ENCODE measurements at regions not wholly inside any gene's neighbourhood (a gene's known extent, or its start where the extent isn't known, plus 50 kb on each side); places are given as distances from the start of the nearest gene placed in this dataset.
"Not testable (repeated sequence)": the region's sequence is repeated elsewhere in the genome, so short reads cannot be mapped to it uniquely, and the experiment has no call there.

DNA sequence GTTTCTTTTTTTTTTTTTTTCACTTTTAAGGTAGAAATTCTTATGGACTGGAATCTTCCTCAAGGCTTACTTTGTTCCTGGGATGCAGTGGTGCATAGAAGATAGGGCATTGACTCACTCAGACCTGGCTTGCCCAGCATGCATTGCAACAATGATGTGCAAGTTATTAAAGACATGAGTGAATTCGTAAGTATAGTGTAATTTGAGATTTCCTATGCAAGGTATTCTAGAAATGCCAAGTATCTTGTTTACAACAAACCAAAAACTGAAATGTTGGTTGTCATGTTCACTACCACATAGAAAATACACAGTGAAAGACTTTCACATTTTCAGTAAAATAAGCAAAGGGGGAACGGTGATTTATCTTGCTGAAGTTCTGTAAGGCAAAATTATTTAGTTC is 56.5 kb upstream of the FNDC3B start:
- DNase-seq = no peak

DNA sequence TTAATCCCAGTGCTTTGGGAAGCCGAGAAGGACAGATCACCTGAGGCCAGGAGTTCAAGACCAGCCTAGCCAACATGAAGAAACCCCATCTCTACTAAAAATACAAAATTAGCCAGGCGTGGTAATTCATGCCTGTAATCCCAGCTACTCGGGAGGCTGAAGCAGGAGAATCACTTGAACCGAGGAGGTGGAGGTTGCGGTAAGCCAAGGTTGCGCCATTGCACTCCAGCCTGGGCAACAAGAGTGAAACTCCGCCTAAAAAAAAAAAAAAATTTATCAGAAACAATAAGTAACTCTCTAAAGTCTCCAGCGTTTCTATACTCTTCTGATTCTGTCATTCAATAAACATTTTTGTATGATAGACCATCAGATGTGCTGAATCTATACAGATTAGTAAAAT is 55.7 kb upstream of the FNDC3B start:
- DNase-seq = not testable (repeated sequence)

DNA sequence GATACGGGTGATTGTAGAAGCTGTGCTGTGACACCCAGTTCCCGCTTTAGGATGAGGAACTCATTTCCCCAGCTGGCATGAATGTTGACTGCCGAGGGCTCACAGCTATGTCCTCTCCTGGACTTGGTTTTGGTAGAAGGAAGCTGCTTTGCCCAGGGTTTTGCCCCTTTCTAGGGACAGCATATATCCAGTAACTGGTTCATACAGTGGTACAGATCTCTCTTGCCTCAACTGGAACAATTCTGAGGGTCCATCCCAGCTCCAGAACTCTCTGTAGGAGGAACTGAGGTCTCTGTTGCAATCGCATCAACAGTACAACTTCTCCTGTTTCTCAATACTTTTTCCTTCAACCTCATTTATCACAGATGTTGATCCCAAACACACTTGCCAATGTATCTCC is 54.5 kb upstream of the FNDC3B start:
- no peak for DNase-seq

DNA sequence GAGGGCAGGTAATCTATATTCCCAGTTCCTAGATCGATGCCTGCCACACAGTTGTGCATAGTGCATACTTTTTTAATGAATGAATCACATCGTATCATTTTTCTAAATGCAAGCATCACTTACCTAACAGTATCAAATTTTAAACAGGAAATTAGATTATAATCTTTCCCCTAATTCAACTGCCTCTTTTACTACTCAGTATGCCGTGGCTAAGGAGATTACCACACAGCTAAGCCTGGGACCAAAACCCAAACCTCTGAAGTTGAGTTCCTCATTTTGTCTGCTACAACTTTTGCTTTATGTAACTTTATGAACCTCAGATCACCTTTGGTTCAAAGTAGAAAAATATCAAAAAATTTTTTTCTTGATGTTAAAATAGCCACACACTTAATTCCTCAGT is 53.2 kb upstream of the FNDC3B start:
- no peak for DNase-seq

DNA sequence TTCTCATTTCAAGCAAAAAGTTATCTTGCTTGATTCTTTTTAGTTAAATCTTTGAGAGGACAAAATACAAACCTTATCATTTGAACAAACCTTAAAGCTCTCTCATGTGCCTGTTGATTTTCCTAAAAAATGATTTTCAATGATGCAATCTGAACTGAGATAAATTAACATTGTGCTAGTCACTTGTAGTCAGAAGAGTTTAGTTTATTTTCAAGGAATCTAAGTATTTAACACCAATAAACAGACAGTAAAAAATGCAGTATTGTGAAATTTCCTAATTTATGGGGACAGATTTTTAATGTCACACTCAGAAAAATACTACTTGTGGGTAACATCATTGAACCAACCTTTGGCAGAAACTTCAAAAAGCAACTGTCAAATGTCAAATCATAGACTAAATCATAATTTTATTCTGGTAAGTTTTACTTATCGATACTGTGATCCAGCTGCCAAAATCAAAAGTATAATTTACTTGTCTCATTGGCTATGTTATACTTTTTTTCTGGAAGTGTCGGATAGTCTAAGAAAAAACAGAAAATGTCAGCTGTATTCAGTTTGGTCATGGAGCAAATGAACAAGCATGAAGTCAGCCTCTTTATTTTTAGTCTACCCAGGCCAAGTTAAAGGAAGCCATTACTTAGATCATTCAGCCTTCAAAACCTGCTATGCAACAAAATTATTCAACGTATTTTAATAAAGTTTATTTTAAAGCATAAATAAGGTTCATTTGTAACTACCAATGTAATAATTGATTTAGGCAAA is 52.4 kb upstream of the FNDC3B start:
- no peak for DNase-seq
